HEK293 (cell line): ENCODE measurements at regions not wholly inside any gene's neighbourhood (a gene's known extent, or its start where the extent isn't known, plus 50 kb on each side); places are given as distances from the start of the nearest gene placed in this dataset.

Source experiments
- CTCF ChIA-PET: fragments of 350-600 bp; formaldehyde crosslinking; extraction: SDS; loops from one replicate; lab custom pipeline; 2021; ENCODE audit warnings: antibody characterized with exemption; lab: Yijun Ruan, JAX
- POLR2A ChIA-PET: fragments of 300-600 bp; formaldehyde crosslinking; extraction: SDS; loops from one replicate; lab custom pipeline; 2020; ENCODE audit warnings: antibody characterized with exemption, inconsistent platforms; lab: Yijun Ruan, JAX
- H3K27ac ChIP-seq: fragments of 200-500 bp; sonication (Bioruptor generic); 2 replicates; pipeline ENCODE4 v1.5.1; 2014; ENCODE audit warnings: low read depth, low read length, control low read depth, inconsistent platforms; ENCODE audit errors: extremely low read depth
- H3K36me3 ChIP-seq, 2 experiments: fragments of 200-500 bp in 1 of 2; sonication (Bioruptor generic) in 1 of 2; 1 replicate in 1 of 2; 2 replicates in 1 of 2; pipeline ENCODE4 v1.5.1; 2014 to 2017; ENCODE audit warnings: inconsistent platforms in 2 of 2, low read length in 2 of 2; ENCODE audit not compliant: control insufficient read depth in 2 of 2, insufficient read depth in 1 of 2
- H3K4me1 ChIP-seq: fragments of 200-500 bp; sonication (Bioruptor generic); 2 replicates; pipeline ENCODE4 v1.5.1; 2014; ENCODE audit warnings: mild to moderate bottlenecking, low read length, inconsistent platforms; ENCODE audit not compliant: control insufficient read depth, insufficient read depth
- H3K4me3 ChIP-seq: 2 replicates; pipeline ENCODE4 v1.5.1; 2011; ENCODE audit warnings: low read depth, mild to moderate bottlenecking, control low read depth, low read length, moderate library complexity
- H3K9me3 ChIP-seq: fragments of 200-500 bp; sonication (Bioruptor generic); 2 replicates; pipeline ENCODE4 v1.5.1; 2014; ENCODE audit warnings: low read depth, low read length, inconsistent platforms; ENCODE audit not compliant: control insufficient read depth, insufficient read depth
- GLI2 ChIP-seq: fragments of 450-650 bp; formaldehyde crosslinking; IDR thresholded peaks from 2 replicates; pipeline ENCODE4; 2017; ENCODE audit warnings: missing biosample characterization, missing genetic modification characterization, low read depth, borderline replicate concordance
- KLF17 ChIP-seq: fragments of 450-650 bp; formaldehyde crosslinking; IDR thresholded peaks from 2 replicates; pipeline ENCODE4 v1.5.1; 2016; ENCODE audit warnings: missing biosample characterization, missing genetic modification characterization
- MYNN ChIP-seq: fragments of 450-650 bp; formaldehyde crosslinking; IDR thresholded peaks from 2 replicates; pipeline ENCODE4 v1.5.1; 2016; ENCODE audit warnings: missing biosample characterization, missing genetic modification characterization, borderline replicate concordance
- OVOL3 ChIP-seq: fragments of 450-650 bp; formaldehyde crosslinking; IDR thresholded peaks from 2 replicates; pipeline ENCODE4 v1.5.1; 2016; ENCODE audit warnings: missing biosample characterization, missing genetic modification characterization
- PRDM10 ChIP-seq: fragments of 450-650 bp; formaldehyde crosslinking; IDR thresholded peaks from 2 replicates; pipeline ENCODE4 v1.5.1; 2016; ENCODE audit warnings: missing biosample characterization, missing genetic modification characterization
- SCRT1 ChIP-seq: fragments of 450-650 bp; formaldehyde crosslinking; IDR thresholded peaks from 2 replicates; pipeline ENCODE4 v1.5.1; 2016; ENCODE audit warnings: missing biosample characterization, missing genetic modification characterization, borderline replicate concordance
- SP3 ChIP-seq: fragments of 450-650 bp; formaldehyde crosslinking; IDR thresholded peaks from 2 replicates; pipeline ENCODE4 v1.5.1; 2016; ENCODE audit warnings: missing biosample characterization, missing genetic modification characterization
- TCF7L2 ChIP-seq: IDR thresholded peaks from 2 replicates; pipeline ENCODE4 v1.6.1; 2011; ENCODE audit warnings: low read depth, mild to moderate bottlenecking, inconsistent platforms, low read length, moderate library complexity, borderline replicate concordance
- ZBTB44 ChIP-seq: fragments of 450-650 bp; IDR thresholded peaks from 2 replicates; pipeline ENCODE4 v1.5.1; 2018; ENCODE audit warnings: missing biosample characterization, mild to moderate bottlenecking, missing genetic modification characterization
- ZBTB6 ChIP-seq: fragments of 450-650 bp; formaldehyde crosslinking; IDR thresholded peaks from 2 replicates; pipeline ENCODE4 v1.5.1; 2017; ENCODE audit warnings: missing biosample characterization, missing genetic modification characterization
- ZNF10 ChIP-seq: fragments of 450-650 bp; formaldehyde crosslinking; IDR thresholded peaks from 2 replicates; pipeline ENCODE4 v1.5.1; 2017; ENCODE audit warnings: missing biosample characterization, missing genetic modification characterization
- ZNF146 ChIP-seq: fragments of 450-650 bp; formaldehyde crosslinking; IDR thresholded peaks from 2 replicates; pipeline ENCODE4 v1.5.1; 2016; ENCODE audit warnings: missing biosample characterization, missing genetic modification characterization
- ZNF155 ChIP-seq: fragments of 450-650 bp; formaldehyde crosslinking; IDR thresholded peaks from 2 replicates; pipeline ENCODE4 v1.5.1; 2016; ENCODE audit warnings: missing biosample characterization, missing genetic modification characterization
- ZNF211 ChIP-seq: fragments of 450-650 bp; formaldehyde crosslinking; IDR thresholded peaks from 2 replicates; pipeline ENCODE4 v1.5.1; 2016; ENCODE audit warnings: low read depth, missing biosample characterization, missing genetic modification characterization
- ZNF239 ChIP-seq: fragments of 450-650 bp; formaldehyde crosslinking; IDR thresholded peaks from 2 replicates; pipeline ENCODE4 v1.5.1; 2016; ENCODE audit warnings: missing biosample characterization, missing genetic modification characterization
- ZNF274 ChIP-seq, 2 experiments: fragments of 200-500 bp in 1 of 2; fragments of 450-650 bp in 1 of 2; sonication (Bioruptor generic) in 1 of 2; formaldehyde crosslinking in 1 of 2; IDR thresholded peaks; 2 replicates each; pipeline versions ENCODE4 v1.5.1 to v1.6.1; 2014 to 2016; ENCODE audit warnings: borderline replicate concordance in 1 of 2, inconsistent platforms in 1 of 2, low read length in 1 of 2, missing biosample characterization in 1 of 2, missing genetic modification characterization in 1 of 2
- ZNF324 ChIP-seq: fragments of 450-650 bp; formaldehyde crosslinking; IDR thresholded peaks from 2 replicates; pipeline ENCODE4 v1.5.1; 2016; ENCODE audit warnings: missing biosample characterization, missing genetic modification characterization
- ZNF341 ChIP-seq: fragments of 450-650 bp; formaldehyde crosslinking; IDR thresholded peaks from 2 replicates; pipeline ENCODE4; 2016; ENCODE audit warnings: low read depth, missing biosample characterization, missing genetic modification characterization
- ZNF423 ChIP-seq: fragments of 450-650 bp; formaldehyde crosslinking; IDR thresholded peaks from 2 replicates; pipeline ENCODE4 v1.5.1; 2016; ENCODE audit warnings: missing biosample characterization, missing genetic modification characterization
- ZNF488 ChIP-seq: fragments of 450-650 bp; formaldehyde crosslinking; IDR thresholded peaks from 2 replicates; pipeline ENCODE4 v1.5.1; 2016; ENCODE audit warnings: missing biosample characterization, missing genetic modification characterization
- ZNF530 ChIP-seq: fragments of 450-650 bp; formaldehyde crosslinking; IDR thresholded peaks from 2 replicates; pipeline ENCODE4 v1.5.1; 2016; ENCODE audit warnings: low read depth, missing biosample characterization, missing genetic modification characterization
- ZNF549 ChIP-seq: fragments of 450-650 bp; IDR thresholded peaks from 2 replicates; pipeline ENCODE4 v1.5.1; 2018; ENCODE audit warnings: missing biosample characterization, missing genetic modification characterization, mild to moderate bottlenecking, inconsistent platforms, moderate library complexity
- ZNF585B ChIP-seq: fragments of 450-650 bp; formaldehyde crosslinking; IDR thresholded peaks from 2 replicates; pipeline ENCODE4 v1.5.1; 2016; ENCODE audit warnings: missing biosample characterization, missing genetic modification characterization
- ZNF610 ChIP-seq: fragments of 450-650 bp; formaldehyde crosslinking; IDR thresholded peaks from 2 replicates; pipeline ENCODE4 v1.5.1; 2016; ENCODE audit warnings: missing biosample characterization, missing genetic modification characterization, borderline replicate concordance
- ZNF658 ChIP-seq: fragments of 450-650 bp; formaldehyde crosslinking; IDR thresholded peaks from 2 replicates; pipeline ENCODE4; 2016; ENCODE audit warnings: missing biosample characterization, missing genetic modification characterization
- ZNF664 ChIP-seq: fragments of 450-650 bp; formaldehyde crosslinking; IDR thresholded peaks from 2 replicates; pipeline ENCODE4 v1.5.1; 2016; ENCODE audit warnings: missing biosample characterization, missing genetic modification characterization
- ZNF692 ChIP-seq: fragments of 450-650 bp; formaldehyde crosslinking; IDR thresholded peaks from 2 replicates; pipeline ENCODE4 v1.5.1; 2016; ENCODE audit warnings: missing biosample characterization, missing genetic modification characterization

- ChIA-PET POLR2A (no interaction called here), CTCF (no interaction called here)
- H3K27ac ChIP-seq, result no peak overlapping the region
These were observed 603.3 kb upstream of the TMEM132C start for GRCh38 chr12:127663716-127664115.

GRCh38 chr12:127664901-127665300, 602.1 kb upstream of the TMEM132C start:
- Histone ChIP-seq H3K27ac (no peak overlapping the region), H3K4me3 (no peak overlapping the region), H3K36me3 (no peaks in the 10 kb centered on the region), H3K9me3 (no peaks in the 10 kb centered on the region), H3K4me1 (no peaks in the 10 kb centered on the region)
- CTCF ChIA-PET, result no interaction called here
- POLR2A ChIA-PET, result no interaction called here
- TF ChIP-seq ZNF239 (tag by site-specific recombination), result no peak
- no peak for TF ChIP-seq ZNF658 (tag by site-specific recombination)
- no peak for TF ChIP-seq ZNF341 (tag by site-specific recombination)
- no peak for TF ChIP-seq ZBTB44 (tag by site-specific recombination)
- no peak for TF ChIP-seq ZNF692 (tag by site-specific recombination)
- TF ChIP-seq TCF7L2, result no peak
- no peak for TF ChIP-seq ZNF530 (tag by site-specific recombination)
- TF ChIP-seq ZNF10, result no peak
- TF ChIP-seq KLF17, result no peak
- no peak for TF ChIP-seq MYNN

More at GRCh38 chr12:127663716-127664115, 603.3 kb upstream of the TMEM132C start:
- no peak overlapping the region for H3K4me3 ChIP-seq
- TF ChIP-seq GLI2 (tag by site-specific recombination) (no peak), ZBTB6 (tag by site-specific recombination) (no peak), ZNF146 (tag by site-specific recombination) (no peak), SP3 (tag by site-specific recombination) (no peak), PRDM10 (no peak), ZNF585B (tag by site-specific recombination) (no peak), OVOL3 (tag by site-specific recombination) (no peak), ZNF610 (tag by site-specific recombination) (no peak), ZNF324 (tag by site-specific recombination) (no peak), ZNF274 (IDR thresholded peaks at IDR 0.05; ENCODE audit: low read length) (no peak), ZNF274 (tag by site-specific recombination; IDR thresholded peaks at IDR 0.05; ENCODE audit: borderline replicate concordance) (no peak), ZNF664 (tag by site-specific recombination) (no peak), SCRT1 (tag by site-specific recombination) (no peak), ZNF155 (tag by site-specific recombination) (no peak), ZNF549 (tag by site-specific recombination) (no peak), ZNF488 (tag by site-specific recombination) (no peak), ZNF423 (tag by site-specific recombination) (no peak), ZNF211 (tag by site-specific recombination) (no peak)
- no peaks in the 10 kb centered on the region for H3K9me3 ChIP-seq
- no peaks in the 10 kb centered on the region for H3K36me3 ChIP-seq
- H3K4me1 ChIP-seq, result no peaks in the 10 kb centered on the region
